ENCODE measurements at regions not wholly inside any gene's neighbourhood (a gene's known extent, or its start where the extent isn't known, plus 50 kb on each side); places are given as distances from the start of the nearest gene placed in this dataset.

DNA sequence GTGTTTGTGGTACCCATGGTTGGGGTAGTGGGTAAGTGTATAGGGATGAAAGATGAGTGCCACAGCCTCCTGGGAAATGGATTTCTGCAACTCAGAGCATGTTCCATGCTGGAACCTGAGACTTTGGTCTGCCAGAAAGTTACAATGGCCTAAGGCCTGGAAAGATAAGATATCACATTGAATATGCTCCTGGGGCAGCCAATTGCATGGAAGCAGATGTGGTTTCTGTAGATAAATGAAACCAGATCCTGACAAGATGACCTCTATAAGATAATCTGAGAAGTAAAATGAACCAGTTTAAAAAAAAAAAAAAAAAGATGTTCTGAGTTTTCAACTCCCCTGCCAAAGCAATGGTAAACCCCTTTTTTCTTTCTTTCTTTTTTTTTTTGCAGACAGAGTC, 91.4 kb upstream of the NCK2 start:
- Histone ChIP-seq H3F3A (replicated peaks; ENCODE audit: insufficient read depth) (no peaks in the 10 kb centered on the region), H3K27me3 (ENCODE audit: insufficient read depth) (no peaks in the 10 kb centered on the region), H3K4me3 (ENCODE audit: low read depth in 2 of 2, low read length in 1 of 2) (no peak overlapping the region), H3K36me3 (replicated peaks in 1 of 2; ENCODE audit: control insufficient read depth in 1 of 2, insufficient read depth in 2 of 2, low read length in 1 of 2) (no peaks in the 10 kb centered on the region), H3K79me2 (ENCODE audit: insufficient read depth) (no peaks in the 10 kb centered on the region), H3K27ac (ENCODE audit: low read depth in 2 of 2, low read length in 1 of 2) (no peak overlapping the region), H4K20me1 (ENCODE audit: insufficient read depth) (no peaks in the 10 kb centered on the region), H3K9me2 (no peaks in the 10 kb centered on the region), H3K4me2 (no peak overlapping the region), H2AFZ (ENCODE audit: low read depth) (no peak overlapping the region), H3K9me3 (no peaks in the 10 kb centered on the region), H3K9ac (no peak overlapping the region), H3K4me1 (ENCODE audit: control insufficient read depth in 1 of 2, insufficient read depth in 2 of 2, low read depth in 1 of 2, low read length in 1 of 2) (peaks cover 0 to 11% of the 10 kb centered on the region in 2 experiments; a peak in 1 of 4 replicates)
- CTCF ChIA-PET = interaction anchor here (0.9 to 1.6 kb wide), 2 partner anchors 76 to 80 kb away, joined by 4 to 5 read pairs; no protein-coding TSS in a partner anchor
- peak; percentile 61 for DNase-seq
- POLR2A ChIA-PET = no interaction called here
- TF ChIP-seq, protein P1, sequence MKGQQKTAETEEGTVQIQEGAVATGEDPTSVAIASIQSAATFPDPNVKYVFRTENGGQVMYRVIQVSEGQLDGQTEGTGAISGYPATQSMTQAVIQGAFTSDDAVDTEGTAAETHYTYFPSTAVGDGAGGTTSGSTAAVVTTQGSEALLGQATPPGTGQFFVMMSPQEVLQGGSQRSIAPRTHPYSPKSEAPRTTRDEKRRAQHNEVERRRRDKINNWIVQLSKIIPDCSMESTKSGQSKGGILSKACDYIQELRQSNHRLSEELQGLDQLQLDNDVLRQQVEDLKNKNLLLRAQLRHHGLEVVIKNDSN (IDR thresholded peaks at IDR 0.05; ENCODE audit: borderline replicate concordance, low read depth) = no peak
- TF ChIP-seq YY1 (IDR thresholded peaks at IDR 0.05; ENCODE audit: low read depth) = no peak
- no peak for TF ChIP-seq GABPA (IDR thresholded peaks at IDR 0.05; ENCODE audit: low read depth)
- TF ChIP-seq TAF1 (IDR thresholded peaks at IDR 0.05; ENCODE audit: borderline replicate concordance, low read depth, low read length) = no peak
- TF ChIP-seq FOXJ3 (CRISPR knock-in tag; IDR thresholded peaks at IDR 0.05) = peak; percentile 51; the same call in 1 of the 2 replicates
- peak; percentile 27 for TF ChIP-seq RAD21 (IDR thresholded peaks at IDR 0.05; ENCODE audit: low read length)
- TF ChIP-seq, protein P2, sequence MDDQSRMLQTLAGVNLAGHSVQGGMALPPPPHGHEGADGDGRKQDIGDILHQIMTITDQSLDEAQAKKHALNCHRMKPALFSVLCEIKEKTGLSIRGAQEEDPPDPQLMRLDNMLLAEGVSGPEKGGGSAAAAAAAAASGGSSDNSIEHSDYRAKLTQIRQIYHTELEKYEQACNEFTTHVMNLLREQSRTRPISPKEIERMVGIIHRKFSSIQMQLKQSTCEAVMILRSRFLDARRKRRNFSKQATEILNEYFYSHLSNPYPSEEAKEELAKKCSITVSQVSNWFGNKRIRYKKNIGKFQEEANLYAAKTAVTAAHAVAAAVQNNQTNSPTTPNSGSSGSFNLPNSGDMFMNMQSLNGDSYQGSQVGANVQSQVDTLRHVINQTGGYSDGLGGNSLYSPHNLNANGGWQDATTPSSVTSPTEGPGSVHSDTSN (IDR thresholded peaks at IDR 0.05) = no peak
- TF ChIP-seq, protein P3, sequence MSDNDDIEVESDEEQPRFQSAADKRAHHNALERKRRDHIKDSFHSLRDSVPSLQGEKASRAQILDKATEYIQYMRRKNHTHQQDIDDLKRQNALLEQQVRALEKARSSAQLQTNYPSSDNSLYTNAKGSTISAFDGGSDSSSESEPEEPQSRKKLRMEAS (IDR thresholded peaks at IDR 0.05; ENCODE audit: low read depth) = no peak
- no peak for TF ChIP-seq NFIC (IDR thresholded peaks at IDR 0.05; ENCODE audit: borderline replicate concordance)
- peak; percentile 99 for TF ChIP-seq RCOR1 (IDR thresholded peaks at IDR 0.05; ENCODE audit: low read length)
- TF ChIP-seq, protein P4, sequence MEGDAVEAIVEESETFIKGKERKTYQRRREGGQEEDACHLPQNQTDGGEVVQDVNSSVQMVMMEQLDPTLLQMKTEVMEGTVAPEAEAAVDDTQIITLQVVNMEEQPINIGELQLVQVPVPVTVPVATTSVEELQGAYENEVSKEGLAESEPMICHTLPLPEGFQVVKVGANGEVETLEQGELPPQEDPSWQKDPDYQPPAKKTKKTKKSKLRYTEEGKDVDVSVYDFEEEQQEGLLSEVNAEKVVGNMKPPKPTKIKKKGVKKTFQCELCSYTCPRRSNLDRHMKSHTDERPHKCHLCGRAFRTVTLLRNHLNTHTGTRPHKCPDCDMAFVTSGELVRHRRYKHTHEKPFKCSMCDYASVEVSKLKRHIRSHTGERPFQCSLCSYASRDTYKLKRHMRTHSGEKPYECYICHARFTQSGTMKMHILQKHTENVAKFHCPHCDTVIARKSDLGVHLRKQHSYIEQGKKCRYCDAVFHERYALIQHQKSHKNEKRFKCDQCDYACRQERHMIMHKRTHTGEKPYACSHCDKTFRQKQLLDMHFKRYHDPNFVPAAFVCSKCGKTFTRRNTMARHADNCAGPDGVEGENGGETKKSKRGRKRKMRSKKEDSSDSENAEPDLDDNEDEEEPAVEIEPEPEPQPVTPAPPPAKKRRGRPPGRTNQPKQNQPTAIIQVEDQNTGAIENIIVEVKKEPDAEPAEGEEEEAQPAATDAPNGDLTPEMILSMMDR (IDR thresholded peaks at IDR 0.05) = no peak
- TF ChIP-seq TCF12 (IDR thresholded peaks at IDR 0.05) = peak; percentile 48; the same call in 1 of the 2 replicates
- TF ChIP-seq, protein P5, sequence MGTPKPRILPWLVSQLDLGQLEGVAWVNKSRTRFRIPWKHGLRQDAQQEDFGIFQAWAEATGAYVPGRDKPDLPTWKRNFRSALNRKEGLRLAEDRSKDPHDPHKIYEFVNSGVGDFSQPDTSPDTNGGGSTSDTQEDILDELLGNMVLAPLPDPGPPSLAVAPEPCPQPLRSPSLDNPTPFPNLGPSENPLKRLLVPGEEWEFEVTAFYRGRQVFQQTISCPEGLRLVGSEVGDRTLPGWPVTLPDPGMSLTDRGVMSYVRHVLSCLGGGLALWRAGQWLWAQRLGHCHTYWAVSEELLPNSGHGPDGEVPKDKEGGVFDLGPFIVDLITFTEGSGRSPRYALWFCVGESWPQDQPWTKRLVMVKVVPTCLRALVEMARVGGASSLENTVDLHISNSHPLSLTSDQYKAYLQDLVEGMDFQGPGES (IDR thresholded peaks at IDR 0.05; ENCODE audit: low read depth, low read length) = no peak
- TF ChIP-seq EZH2phosphoT487 (IDR thresholded peaks at IDR 0.05; ENCODE audit: borderline replicate concordance, low read depth) = no peak
- peak; percentile 96 for TF ChIP-seq GATA2 (CRISPR knock-in tag; IDR thresholded peaks at IDR 0.05)
- TF ChIP-seq CHD2 (IDR thresholded peaks at IDR 0.05; ENCODE audit: low read length, partially characterized antibody) = peak; percentile 81
- no peak for TF ChIP-seq SMC3 (IDR thresholded peaks at IDR 0.05; ENCODE audit: low read depth, low read length)
- no peak for TF ChIP-seq TEAD4 (IDR thresholded peaks at IDR 0.05; ENCODE audit: borderline replicate concordance, insufficient read depth)
- TF ChIP-seq, protein P6, sequence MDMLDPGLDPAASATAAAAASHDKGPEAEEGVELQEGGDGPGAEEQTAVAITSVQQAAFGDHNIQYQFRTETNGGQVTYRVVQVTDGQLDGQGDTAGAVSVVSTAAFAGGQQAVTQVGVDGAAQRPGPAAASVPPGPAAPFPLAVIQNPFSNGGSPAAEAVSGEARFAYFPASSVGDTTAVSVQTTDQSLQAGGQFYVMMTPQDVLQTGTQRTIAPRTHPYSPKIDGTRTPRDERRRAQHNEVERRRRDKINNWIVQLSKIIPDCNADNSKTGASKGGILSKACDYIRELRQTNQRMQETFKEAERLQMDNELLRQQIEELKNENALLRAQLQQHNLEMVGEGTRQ (IDR thresholded peaks at IDR 0.05; ENCODE audit: borderline replicate concordance, low read depth, low read length) = no peak
- TF ChIP-seq JUND (IDR thresholded peaks at IDR 0.05) = no peak
- TF ChIP-seq FOXM1 (IDR thresholded peaks at IDR 0.05; ENCODE audit: low read depth) = no peak
- no peak for TF ChIP-seq NRF1 (IDR thresholded peaks at IDR 0.05; ENCODE audit: low read depth, low read length)
- TF ChIP-seq, protein P7, sequence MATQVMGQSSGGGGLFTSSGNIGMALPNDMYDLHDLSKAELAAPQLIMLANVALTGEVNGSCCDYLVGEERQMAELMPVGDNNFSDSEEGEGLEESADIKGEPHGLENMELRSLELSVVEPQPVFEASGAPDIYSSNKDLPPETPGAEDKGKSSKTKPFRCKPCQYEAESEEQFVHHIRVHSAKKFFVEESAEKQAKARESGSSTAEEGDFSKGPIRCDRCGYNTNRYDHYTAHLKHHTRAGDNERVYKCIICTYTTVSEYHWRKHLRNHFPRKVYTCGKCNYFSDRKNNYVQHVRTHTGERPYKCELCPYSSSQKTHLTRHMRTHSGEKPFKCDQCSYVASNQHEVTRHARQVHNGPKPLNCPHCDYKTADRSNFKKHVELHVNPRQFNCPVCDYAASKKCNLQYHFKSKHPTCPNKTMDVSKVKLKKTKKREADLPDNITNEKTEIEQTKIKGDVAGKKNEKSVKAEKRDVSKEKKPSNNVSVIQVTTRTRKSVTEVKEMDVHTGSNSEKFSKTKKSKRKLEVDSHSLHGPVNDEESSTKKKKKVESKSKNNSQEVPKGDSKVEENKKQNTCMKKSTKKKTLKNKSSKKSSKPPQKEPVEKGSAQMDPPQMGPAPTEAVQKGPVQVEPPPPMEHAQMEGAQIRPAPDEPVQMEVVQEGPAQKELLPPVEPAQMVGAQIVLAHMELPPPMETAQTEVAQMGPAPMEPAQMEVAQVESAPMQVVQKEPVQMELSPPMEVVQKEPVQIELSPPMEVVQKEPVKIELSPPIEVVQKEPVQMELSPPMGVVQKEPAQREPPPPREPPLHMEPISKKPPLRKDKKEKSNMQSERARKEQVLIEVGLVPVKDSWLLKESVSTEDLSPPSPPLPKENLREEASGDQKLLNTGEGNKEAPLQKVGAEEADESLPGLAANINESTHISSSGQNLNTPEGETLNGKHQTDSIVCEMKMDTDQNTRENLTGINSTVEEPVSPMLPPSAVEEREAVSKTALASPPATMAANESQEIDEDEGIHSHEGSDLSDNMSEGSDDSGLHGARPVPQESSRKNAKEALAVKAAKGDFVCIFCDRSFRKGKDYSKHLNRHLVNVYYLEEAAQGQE (IDR thresholded peaks at IDR 0.05; ENCODE audit: low read depth, low read length) = no peak
- no peak for TF ChIP-seq RXRA (IDR thresholded peaks at IDR 0.05; ENCODE audit: borderline replicate concordance, low read depth)
- TF ChIP-seq MXI1 (IDR thresholded peaks at IDR 0.05; ENCODE audit: low read depth, low read length) = no peak; the same call in 1 of the 2 replicates

Data from SK-N-SH (cell line).